ENCODE measurements at regions not wholly inside any gene's neighbourhood (a gene's known extent, or its start where the extent isn't known, plus 50 kb on each side); places are given as distances from the start of the nearest gene placed in this dataset.
"Not testable (repeated sequence)": the region's sequence is repeated elsewhere in the genome, so short reads cannot be mapped to it uniquely, and the experiment has no call there.

DNA sequence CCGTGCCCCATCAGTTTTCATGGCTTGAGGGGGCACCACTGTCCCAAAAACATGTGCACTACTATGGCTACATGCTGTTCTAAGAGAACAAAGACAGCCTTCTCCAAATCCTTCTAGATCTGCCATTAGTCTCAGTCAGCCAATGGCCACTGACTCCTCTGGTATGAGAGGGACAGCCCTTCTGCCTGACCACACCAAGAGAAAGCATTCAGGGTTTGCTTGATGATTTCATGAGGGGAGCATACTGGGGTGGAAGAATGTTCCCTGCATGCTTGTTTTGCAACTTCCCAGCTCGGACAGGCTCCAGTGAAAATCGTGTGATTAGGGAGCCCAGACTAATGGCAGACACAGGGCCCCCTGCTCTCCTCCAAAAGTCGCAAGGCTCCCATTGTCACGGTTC, 199.6 kb upstream of the ALG10B start:
- Histone ChIP-seq H3K4me3 (ENCODE audit: low read length) (no peak overlapping the region), H3K4me1 (ENCODE audit: control insufficient read depth, insufficient read depth, low read length) (no peaks in the 10 kb centered on the region), H3K36me3 (ENCODE audit: control insufficient read depth, insufficient read depth, low read length) (no peaks in the 10 kb centered on the region), H3K27ac (ENCODE audit: low read length) (no peak overlapping the region), H3K9me3 (replicated peaks; ENCODE audit: control insufficient read depth, low read depth, low read length) (peaks cover 38% of the 10 kb centered on the region), H3K27me3 (ENCODE audit: control insufficient read depth, insufficient read depth, low read length) (no peaks in the 10 kb centered on the region)
- 48% methylated on average over 5 of the region's 5 CpGs for WGBS (ENCODE audit: insufficient coverage)
- no peak for DNase-seq

DNA sequence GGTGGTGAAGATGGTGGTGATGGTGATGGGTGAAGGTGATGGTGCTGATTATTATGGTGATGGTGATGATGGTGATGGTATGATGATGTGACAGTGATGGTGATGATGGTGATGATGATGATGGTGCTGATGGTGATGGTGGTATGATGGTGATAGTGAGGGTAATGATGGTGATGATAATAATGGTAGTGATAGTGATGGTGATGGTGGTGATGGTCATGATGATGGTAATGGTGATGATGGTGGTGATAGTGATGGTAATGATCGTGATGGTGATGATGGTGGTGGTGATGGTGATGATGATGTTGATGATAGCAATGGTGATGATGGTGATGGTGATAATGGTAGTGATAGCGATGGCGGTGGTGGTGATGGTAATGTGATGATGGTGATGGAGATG, 197.9 kb upstream of the ALG10B start:
- 100% methylated on average over 3 of the region's 3 CpGs for WGBS (ENCODE audit: insufficient coverage)
- Histone ChIP-seq H3K9me3 (replicated peaks; ENCODE audit: control insufficient read depth, low read depth, low read length) (peaks cover 36% of the 10 kb centered on the region), H3K27ac (ENCODE audit: low read length) (no peak overlapping the region), H3K27me3 (ENCODE audit: control insufficient read depth, insufficient read depth, low read length) (no peaks in the 10 kb centered on the region), H3K4me1 (ENCODE audit: control insufficient read depth, insufficient read depth, low read length) (no peaks in the 10 kb centered on the region), H3K4me3 (ENCODE audit: low read length) (no peak overlapping the region), H3K36me3 (ENCODE audit: control insufficient read depth, insufficient read depth, low read length) (no peaks in the 10 kb centered on the region)
- DNase-seq: no peak

DNA sequence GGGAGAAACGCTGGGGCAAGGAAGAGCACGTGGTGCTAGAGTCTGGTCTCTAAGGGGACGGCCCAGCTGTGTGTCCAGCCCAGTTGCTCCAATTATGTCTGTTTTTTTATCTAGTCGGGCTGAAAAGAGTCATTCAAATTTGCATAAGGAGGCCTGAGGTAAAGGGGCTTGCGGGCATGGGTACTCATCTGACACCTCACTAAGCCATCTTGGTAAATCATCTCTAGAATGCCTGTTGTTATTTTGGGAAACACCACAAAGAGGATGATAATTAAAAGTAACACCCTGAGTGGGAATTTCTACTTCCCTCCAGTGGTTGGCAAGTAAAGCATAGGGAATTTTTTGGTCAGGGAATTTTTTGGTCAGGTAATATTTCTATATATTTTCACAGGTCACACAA, 196.1 kb upstream of the ALG10B start:
- Histone ChIP-seq H3K4me3 (ENCODE audit: low read length) (no peak overlapping the region), H3K27ac (ENCODE audit: low read length) (no peak overlapping the region), H3K36me3 (ENCODE audit: control insufficient read depth, insufficient read depth, low read length) (no peaks in the 10 kb centered on the region), H3K9me3 (replicated peaks; ENCODE audit: control insufficient read depth, low read depth, low read length) (peaks cover 33% of the 10 kb centered on the region), H3K4me1 (ENCODE audit: control insufficient read depth, insufficient read depth, low read length) (no peaks in the 10 kb centered on the region), H3K27me3 (ENCODE audit: control insufficient read depth, insufficient read depth, low read length) (no peaks in the 10 kb centered on the region)
- 59% methylated on average over 3 of the region's 5 CpGs for WGBS (ENCODE audit: insufficient coverage)
- DNase-seq: no peak

DNA sequence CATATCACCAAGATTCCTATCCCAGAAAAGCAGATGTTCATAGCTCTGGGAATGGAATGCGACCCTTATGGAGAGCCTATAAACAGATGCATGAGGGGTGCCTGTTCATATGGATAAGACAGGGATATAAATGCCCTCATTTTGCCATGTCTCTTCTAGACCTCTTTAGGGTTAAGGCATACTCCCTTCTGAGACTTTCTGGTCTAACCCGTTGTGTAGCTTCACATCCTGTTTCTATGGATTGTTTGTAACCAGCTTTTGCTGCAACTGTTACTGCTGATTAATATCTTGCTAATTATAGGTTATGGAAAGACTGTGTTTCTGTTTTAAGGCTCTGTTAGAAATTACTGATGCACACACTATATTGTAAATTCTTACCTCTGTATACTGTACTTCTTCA, 193.5 kb upstream of the ALG10B start:
- H3K4me3 ChIP-seq (ENCODE audit: low read length); H3K4me1 ChIP-seq (ENCODE audit: control insufficient read depth, insufficient read depth, low read length); H3K27me3 ChIP-seq (ENCODE audit: control insufficient read depth, insufficient read depth, low read length); H3K36me3 ChIP-seq (ENCODE audit: control insufficient read depth, insufficient read depth, low read length); DNase-seq; H3K27ac ChIP-seq (ENCODE audit: low read length): not testable (repeated sequence)
- peaks cover 26% of the 10 kb centered on the region for H3K9me3 ChIP-seq (replicated peaks; ENCODE audit: control insufficient read depth, low read depth, low read length)
- no CpG with 5 or more reads among the region's 2 CpGs for WGBS (ENCODE audit: insufficient coverage)

DNA sequence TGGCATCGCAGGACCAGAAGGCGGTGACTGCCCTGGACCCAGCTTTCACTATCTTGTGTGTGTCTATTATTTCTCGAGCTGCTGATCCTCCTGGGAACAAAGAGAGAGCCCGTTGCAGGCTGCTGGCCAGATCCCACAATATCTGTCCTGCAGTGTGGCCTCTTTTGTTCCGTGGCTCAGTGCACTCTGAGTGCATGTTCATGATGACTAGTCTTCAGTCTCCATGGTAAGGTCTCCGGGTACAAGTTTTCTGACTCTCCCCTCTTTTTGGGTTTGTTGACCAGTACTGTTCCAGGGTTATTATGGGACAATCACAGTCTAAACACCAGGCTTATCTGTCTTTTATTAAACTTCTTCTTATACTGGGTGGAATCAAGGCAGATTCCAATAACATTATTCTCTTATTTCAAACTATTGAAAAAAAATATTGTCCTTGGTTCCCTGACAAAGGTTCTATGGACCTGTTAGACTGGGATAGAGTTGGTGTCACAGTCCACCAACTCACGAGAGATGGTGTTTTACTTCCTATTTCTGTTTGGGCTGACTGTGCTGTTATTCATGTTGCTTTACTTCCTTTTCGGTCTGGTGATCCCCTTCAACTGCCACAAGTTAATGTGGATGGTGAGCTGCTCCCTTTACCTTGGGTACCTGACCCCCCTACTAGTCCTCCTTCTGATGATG, 192.9 kb upstream of the ALG10B start:
- H3K4me3 ChIP-seq (ENCODE audit: low read length): no peak overlapping the region
- H3K27ac ChIP-seq (ENCODE audit: low read length): no peak overlapping the region
- no peaks in the 10 kb centered on the region for H3K27me3 ChIP-seq (ENCODE audit: control insufficient read depth, insufficient read depth, low read length)
- 57% methylated on average over 3 of the region's 8 CpGs for WGBS (ENCODE audit: insufficient coverage)
- no peaks in the 10 kb centered on the region for H3K36me3 ChIP-seq (ENCODE audit: control insufficient read depth, insufficient read depth, low read length)
- H3K4me1 ChIP-seq (ENCODE audit: control insufficient read depth, insufficient read depth, low read length): no peaks in the 10 kb centered on the region
- no peak for DNase-seq
- H3K9me3 ChIP-seq (replicated peaks; ENCODE audit: control insufficient read depth, low read depth, low read length): peaks cover 26% of the 10 kb centered on the region

DNA sequence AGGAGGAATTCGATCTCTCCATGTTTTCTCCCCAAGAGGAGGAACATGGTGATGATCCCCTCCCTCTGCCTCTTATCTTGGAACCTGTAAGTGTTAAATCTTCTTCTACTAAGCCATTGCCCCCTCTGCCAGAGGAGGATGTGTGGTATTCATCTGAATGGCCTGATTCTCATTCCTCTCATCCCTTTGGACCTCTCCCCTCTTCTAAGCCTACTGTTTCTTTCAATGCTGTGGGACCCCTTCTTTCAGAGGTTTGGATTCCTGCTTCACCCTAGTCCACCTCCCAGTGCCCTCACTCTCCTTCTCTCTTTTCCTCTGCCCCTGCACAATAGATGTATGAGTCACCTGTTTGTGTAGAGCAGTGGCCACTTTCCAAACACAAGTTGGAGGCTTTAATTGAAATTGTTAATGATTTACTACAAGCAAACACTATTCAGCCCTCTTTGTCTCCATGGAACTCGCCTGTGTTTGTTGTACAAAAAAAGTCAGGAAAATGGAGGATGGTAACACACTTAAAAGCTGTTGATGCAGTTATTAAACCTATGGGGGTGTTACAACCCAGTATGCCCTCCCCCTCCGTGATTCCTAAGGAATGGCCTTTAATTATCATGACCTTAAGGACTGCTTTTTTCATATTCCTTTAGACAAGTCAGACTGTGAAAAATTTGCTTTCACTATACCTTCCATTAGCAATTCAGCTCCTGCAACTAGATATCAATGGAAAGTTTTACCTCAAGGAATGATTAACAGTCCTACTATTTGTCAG, 192.1 kb upstream of the ALG10B start:
- no CpG with 5 or more reads among the region's 3 CpGs for WGBS (ENCODE audit: insufficient coverage)
- no peaks in the 10 kb centered on the region for H3K4me1 ChIP-seq (ENCODE audit: control insufficient read depth, insufficient read depth, low read length)
- no peak for DNase-seq

DNA sequence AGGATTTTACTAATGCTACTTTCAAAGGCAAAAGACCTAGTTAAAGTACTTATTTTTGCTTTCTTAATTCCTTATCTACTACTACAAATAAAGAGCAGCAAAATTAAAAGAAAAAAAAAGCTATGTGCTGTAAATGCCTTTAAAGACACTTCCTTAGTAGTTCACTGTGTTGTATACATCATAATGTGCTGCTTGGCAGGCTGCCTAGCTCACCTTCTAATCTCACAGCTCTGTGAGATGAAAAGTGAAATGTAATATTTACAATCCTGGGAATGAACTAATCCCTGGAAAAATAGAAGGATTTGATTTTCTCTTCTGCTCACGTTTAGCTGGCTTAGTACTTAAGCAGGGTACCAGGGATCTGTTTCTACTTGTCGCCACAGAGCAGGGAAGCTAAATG, 184.4 kb upstream of the ALG10B start:
- DNase-seq: no peak
- Histone ChIP-seq H3K4me3 (ENCODE audit: low read length) (no peak overlapping the region), H3K9me3 (replicated peaks; ENCODE audit: control insufficient read depth, low read depth, low read length) (peaks cover 18% of the 10 kb centered on the region), H3K27me3 (ENCODE audit: control insufficient read depth, insufficient read depth, low read length) (no peaks in the 10 kb centered on the region), H3K27ac (ENCODE audit: low read length) (no peak overlapping the region), H3K4me1 (ENCODE audit: control insufficient read depth, insufficient read depth, low read length) (no peaks in the 10 kb centered on the region), H3K36me3 (ENCODE audit: control insufficient read depth, insufficient read depth, low read length) (no peaks in the 10 kb centered on the region)
- WGBS (ENCODE audit: insufficient coverage): no CpG with 5 or more reads among the region's 2 CpGs

More for the DNA sequence above, 192.1 kb upstream of the ALG10B start:
- H3K27me3 ChIP-seq (ENCODE audit: control insufficient read depth, insufficient read depth, low read length): no peaks in the 10 kb centered on the region
- H3K27ac ChIP-seq (ENCODE audit: low read length): no peak overlapping the region
- peaks cover 23% of the 10 kb centered on the region for H3K9me3 ChIP-seq (replicated peaks; ENCODE audit: control insufficient read depth, low read depth, low read length)
- H3K4me3 ChIP-seq (ENCODE audit: low read length): no peak overlapping the region
- H3K36me3 ChIP-seq (ENCODE audit: control insufficient read depth, insufficient read depth, low read length): no peaks in the 10 kb centered on the region

DNA sequence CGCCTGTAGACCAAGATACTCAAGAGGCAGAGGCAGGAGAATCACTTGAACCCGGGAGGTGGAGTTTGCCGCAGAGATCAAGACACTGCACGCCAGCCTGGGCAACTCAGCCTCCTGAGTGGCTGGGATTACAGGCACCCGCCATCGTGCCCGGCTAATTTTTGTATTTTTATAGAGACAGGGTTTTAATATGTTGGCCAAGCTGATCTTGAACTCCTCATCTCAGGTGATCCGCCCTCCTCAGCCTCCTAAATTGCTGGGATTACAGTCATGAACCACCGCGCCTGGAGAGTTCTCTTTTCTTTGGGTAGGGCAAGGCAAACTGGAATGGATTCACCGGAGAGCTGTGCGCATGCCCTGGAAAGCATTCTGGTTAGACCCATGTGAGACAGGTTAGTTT, 179.3 kb upstream of the ALG10B start:
- no peak for DNase-seq
- Histone ChIP-seq H3K4me3 (ENCODE audit: low read length) (no peak overlapping the region), H3K36me3 (ENCODE audit: control insufficient read depth, insufficient read depth, low read length) (no peaks in the 10 kb centered on the region), H3K27ac (ENCODE audit: low read length) (no peak overlapping the region), H3K9me3 (replicated peaks; ENCODE audit: control insufficient read depth, low read depth, low read length) (peaks cover 15% of the 10 kb centered on the region), H3K27me3 (ENCODE audit: control insufficient read depth, insufficient read depth, low read length) (no peaks in the 10 kb centered on the region), H3K4me1 (ENCODE audit: control insufficient read depth, insufficient read depth, low read length) (peaks cover 3% of the 10 kb centered on the region)
- 90% methylated on average over 8 of the region's 12 CpGs for WGBS (ENCODE audit: insufficient coverage)

DNA sequence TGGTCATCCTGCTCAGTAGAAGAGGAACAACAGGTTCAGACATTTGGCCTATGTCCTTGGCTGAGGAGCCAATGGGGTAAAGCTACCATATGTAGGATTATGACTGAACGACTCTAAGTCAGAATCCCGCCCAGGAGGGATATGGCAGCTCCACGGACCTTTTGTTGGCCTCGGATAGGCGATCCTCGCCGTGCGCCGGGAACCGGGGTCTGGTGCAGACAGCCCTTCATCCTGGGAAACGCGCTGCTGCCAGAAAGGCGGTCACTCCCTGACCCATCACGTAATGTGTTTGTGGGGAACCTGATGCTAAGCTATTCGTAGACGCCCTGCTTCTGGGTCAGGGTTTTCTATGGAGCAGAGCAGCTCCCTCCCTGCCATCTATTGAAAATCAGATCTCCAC, 178.9 kb upstream of the ALG10B start:
- Histone ChIP-seq H3K4me1 (ENCODE audit: control insufficient read depth, insufficient read depth, low read length) (peaks cover 3% of the 10 kb centered on the region), H3K4me3 (ENCODE audit: low read length) (no peak overlapping the region), H3K36me3 (ENCODE audit: control insufficient read depth, insufficient read depth, low read length) (no peaks in the 10 kb centered on the region), H3K27me3 (ENCODE audit: control insufficient read depth, insufficient read depth, low read length) (no peaks in the 10 kb centered on the region), H3K9me3 (replicated peaks; ENCODE audit: control insufficient read depth, low read depth, low read length) (peaks cover 15% of the 10 kb centered on the region), H3K27ac (ENCODE audit: low read length) (no peak overlapping the region)
- DNase-seq: no peak
- 67% methylated on average over 14 of the region's 16 CpGs for WGBS (ENCODE audit: insufficient coverage)

DNA sequence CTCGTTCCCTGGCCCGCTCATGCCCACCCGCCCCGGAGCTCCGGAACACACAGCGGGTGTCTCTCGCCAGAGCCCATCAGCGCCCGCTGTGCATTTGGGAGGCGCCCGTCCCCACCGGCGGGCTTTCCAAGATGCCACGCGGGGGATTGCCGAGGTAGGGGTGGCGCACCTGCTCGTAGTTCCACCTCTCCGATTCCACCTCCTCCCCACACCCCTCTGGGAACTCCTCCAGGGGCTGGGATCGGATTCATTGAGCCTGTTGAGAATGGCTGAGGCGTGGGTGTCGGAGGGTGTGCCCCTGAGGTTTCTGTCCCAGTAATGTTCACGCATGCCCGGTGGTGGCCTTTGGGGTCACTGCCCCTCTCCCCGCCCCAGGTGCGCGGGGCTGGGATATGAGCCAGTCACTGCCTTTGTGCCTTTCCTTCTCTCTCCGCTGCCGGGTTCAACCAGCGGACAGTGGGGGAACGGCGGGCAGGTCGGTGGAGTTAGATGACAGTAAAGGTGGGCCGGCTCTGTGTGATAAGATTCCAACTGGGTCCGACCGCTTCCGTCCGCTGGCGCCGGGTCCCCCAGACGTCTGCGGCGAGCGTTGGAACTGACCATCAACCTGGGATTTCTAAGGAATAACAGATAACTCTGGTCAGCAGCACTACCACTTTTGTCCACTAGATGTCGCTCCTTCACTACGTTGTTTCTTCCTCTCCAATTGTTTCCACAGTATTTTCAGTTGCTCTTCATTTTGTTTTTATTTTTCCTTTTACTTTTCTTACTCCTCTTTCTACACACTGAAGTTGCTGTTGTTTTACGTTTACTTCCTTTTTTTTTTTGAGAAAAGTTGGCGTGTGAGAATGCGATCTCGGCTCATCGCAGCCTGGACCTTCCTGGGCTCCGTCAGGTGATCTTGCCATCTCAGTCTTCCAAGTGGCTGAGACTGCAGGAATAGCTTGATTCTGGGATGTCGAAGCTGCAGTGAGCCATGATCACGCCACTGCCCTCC, 178.1 kb upstream of the ALG10B start:
- H3K36me3 ChIP-seq (ENCODE audit: control insufficient read depth, insufficient read depth, low read length): no peaks in the 10 kb centered on the region
- no peak overlapping the region for H3K27ac ChIP-seq (ENCODE audit: low read length)
- WGBS (ENCODE audit: insufficient coverage): 10% methylated on average over 24 of the region's 54 CpGs
- H3K27me3 ChIP-seq (ENCODE audit: control insufficient read depth, insufficient read depth, low read length): no peaks in the 10 kb centered on the region
- peak overlapping the region; percentile 14 for H3K4me3 ChIP-seq (ENCODE audit: low read length)
- H3K4me1 ChIP-seq (ENCODE audit: control insufficient read depth, insufficient read depth, low read length): peaks cover 3% of the 10 kb centered on the region
- DNase-seq: peak; percentile 72
- peaks cover 18% of the 10 kb centered on the region for H3K9me3 ChIP-seq (replicated peaks; ENCODE audit: control insufficient read depth, low read depth, low read length)
